WTC11 (cell line): ENCODE measurements at regions not wholly inside any gene's neighbourhood (a gene's known extent, or its start where the extent isn't known, plus 50 kb on each side); places are given as distances from the start of the nearest gene placed in this dataset.

ENCODE experiments used
- ATAC-seq: fragments of 200-7000 bp; cut with Tn5 transposase; 2 replicates; pipeline ENCODE4 v1.10.0; 2021; ENCODE audit warnings: mild to moderate bottlenecking, moderate library complexity
- CTCF ChIA-PET: fragments of 300-600 bp; sonication (Branson Sonifier 250); formaldehyde crosslinking; loops from one replicate; lab custom pipeline; 2021; ENCODE audit warnings: antibody characterized with exemption; lab: Charles Lee
- POLR2A ChIA-PET: fragments of 350-600 bp; sonication (Branson Sonifier 250); formaldehyde crosslinking; loops from one replicate; lab custom pipeline; 2021; ENCODE audit warnings: antibody characterized with exemption; lab: Charles Lee
- DNase-seq: peaks from one replicate; pipeline ENCODE4 v3.0.0; 2021; ENCODE audit warnings: low spot score
- H3K27ac Mint-ChIP-seq: 2 replicates; pipeline ENCODE4 v1.8.0; 2021; ENCODE audit warnings: mixed read lengths
- H3K27me3 Mint-ChIP-seq: 2 replicates; pipeline ENCODE4 v1.8.0; 2021; ENCODE audit warnings: low read depth, mild to moderate bottlenecking, moderate library complexity, mixed read lengths
- H3K36me3 Mint-ChIP-seq: 2 replicates; pipeline ENCODE4 v1.8.0; 2021; ENCODE audit warnings: mixed read lengths
- H3K4me1 Mint-ChIP-seq: 2 replicates; pipeline ENCODE4 v1.8.0; 2022; ENCODE audit warnings: mixed read lengths
- H3K4me3 Mint-ChIP-seq: 2 replicates; pipeline ENCODE4 v1.8.0; 2021; ENCODE audit warnings: mild to moderate bottlenecking, moderate library complexity, mixed read lengths
- H3K9me3 Mint-ChIP-seq: 2 replicates; pipeline ENCODE4 v1.8.0; 2021; ENCODE audit warnings: mixed read lengths
- ATF2 ChIP-seq: sonication (generic); formaldehyde crosslinking; IDR thresholded peaks from 2 replicates; pipeline ENCODE4 v1.8.1; 2022; ENCODE audit warnings: low read depth, missing genetic modification reagents, borderline replicate concordance
- CREB1 ChIP-seq: sonication (generic); formaldehyde crosslinking; IDR thresholded peaks from 2 replicates; pipeline ENCODE4 v1.8.0; 2023; ENCODE audit warnings: mild to moderate bottlenecking, missing genetic modification reagents
- CTCF ChIP-seq: fragments of 200-600 bp; IDR thresholded peaks from 2 replicates; pipeline ENCODE4 v1.8.0; 2022; ENCODE audit warnings: antibody characterized with exemption
- E2F5 ChIP-seq: sonication (generic); formaldehyde crosslinking; IDR thresholded peaks from 2 replicates; pipeline ENCODE4 v1.8.1; 2022; ENCODE audit warnings: mild to moderate bottlenecking, moderate library complexity, missing genetic modification reagents
- EMX1 ChIP-seq: fragments of 250-450 bp; sonication (Bioruptor Pico); IDR thresholded peaks from 2 replicates; pipeline ENCODE4 v1.8.0; 2021; ENCODE audit warnings: mild to moderate bottlenecking
- FOXJ3 ChIP-seq: sonication (generic); formaldehyde crosslinking; IDR thresholded peaks from 2 replicates; pipeline ENCODE4 v1.9.0; 2021; ENCODE audit warnings: missing genetic modification reagents, mild to moderate bottlenecking, borderline replicate concordance
- IRF1 ChIP-seq: sonication (generic); formaldehyde crosslinking; IDR thresholded peaks from 2 replicates; pipeline ENCODE4 v1.8.0; 2023; ENCODE audit warnings: missing genetic modification reagents
- KAT7 ChIP-seq: sonication (generic); formaldehyde crosslinking; IDR thresholded peaks from 2 replicates; pipeline ENCODE4 v1.8.1; 2023; ENCODE audit warnings: missing genetic modification reagents, mild to moderate bottlenecking, borderline replicate concordance
- MLX ChIP-seq: sonication (generic); formaldehyde crosslinking; IDR thresholded peaks from 2 replicates; pipeline ENCODE4 v1.8.1; 2023; ENCODE audit warnings: mild to moderate bottlenecking, missing genetic modification reagents, moderate library complexity
- NFATC4 ChIP-seq: fragments of 250-450 bp; sonication (Bioruptor Pico); IDR thresholded peaks from 2 replicates; pipeline ENCODE4 v1.9.0; 2021; ENCODE audit warnings: mild to moderate bottlenecking
- RELA ChIP-seq: sonication (generic); formaldehyde crosslinking; IDR thresholded peaks from 2 replicates; pipeline ENCODE4 v1.8.1; 2022; ENCODE audit warnings: missing genetic modification reagents, mild to moderate bottlenecking, borderline replicate concordance
- RORB ChIP-seq: fragments of 250-450 bp; sonication (Bioruptor Pico); IDR thresholded peaks from 2 replicates; pipeline ENCODE4 v1.9.0; 2021; ENCODE audit warnings: mild to moderate bottlenecking
- STAT6 ChIP-seq: sonication (generic); formaldehyde crosslinking; conservative IDR thresholded peaks from 2 replicates; pipeline ENCODE4 v1.8.1; 2023; ENCODE audit warnings: mild to moderate bottlenecking, low read depth, missing genetic modification reagents, moderate library complexity
- TEAD1 ChIP-seq: sonication (generic); formaldehyde crosslinking; IDR thresholded peaks from 2 replicates; pipeline ENCODE4 v1.8.0; 2022; ENCODE audit warnings: mild to moderate bottlenecking, missing genetic modification reagents
- TEAD4 ChIP-seq: sonication (generic); formaldehyde crosslinking; IDR thresholded peaks from 2 replicates; pipeline ENCODE4 v1.8.0; 2022; ENCODE audit warnings: mild to moderate bottlenecking, missing genetic modification reagents
- ZNF232 ChIP-seq: sonication (generic); formaldehyde crosslinking; IDR thresholded peaks from 2 replicates; pipeline ENCODE4 v1.8.0; 2022; ENCODE audit warnings: mild to moderate bottlenecking, missing genetic modification reagents
- ZNF263 ChIP-seq: sonication (generic); formaldehyde crosslinking; IDR thresholded peaks from 2 replicates; pipeline ENCODE4 v1.8.1; 2022; ENCODE audit warnings: low read depth, mild to moderate bottlenecking, moderate library complexity, missing genetic modification reagents
- ZNF512 ChIP-seq: sonication (generic); formaldehyde crosslinking; IDR thresholded peaks from 2 replicates; pipeline ENCODE4 v1.8.1; 2022; ENCODE audit warnings: missing genetic modification reagents, borderline replicate concordance

- Mint-ChIP-seq H3K9me3 (peaks cover 34% of the 10 kb centered on the region), H3K4me1 (peaks cover 15% of the 10 kb centered on the region), H3K4me3 (no peak overlapping the region), H3K27me3 (peaks cover 20% of the 10 kb centered on the region), H3K36me3 (no peaks in the 10 kb centered on the region), H3K27ac (no peak overlapping the region)
- TF ChIP-seq CREB1 (no peak), ZNF512 (CRISPR knock-in tag) (no peak), NFATC4 (CRISPR knock-in tag) (no peak), KAT7 (CRISPR knock-in tag) (no peak), MLX (CRISPR knock-in tag) (no peak), EMX1 (CRISPR knock-in tag) (no peak), TEAD1 (CRISPR knock-in tag) (no peak)
- ATAC-seq (no peak), DNase-seq (no peak)
- CTCF ChIA-PET: no interaction called here
- POLR2A ChIA-PET: no interaction called here
These were observed 174.4 kb downstream of the CARTPT start for GRCh38 chr5:71893451-71893850.

GRCh38 chr5:71894091-71894490 is 175.0 kb downstream of the CARTPT start:
- ChIA-PET CTCF (no interaction called here), POLR2A (no interaction called here)
- TF ChIP-seq RELA (CRISPR knock-in tag) (no peak), IRF1 (CRISPR knock-in tag) (no peak), KAT7 (CRISPR knock-in tag) (no peak), TEAD4 (CRISPR knock-in tag) (no peak), RORB (CRISPR knock-in tag) (no peak)
- H3K27me3 Mint-ChIP-seq: peaks cover 14% of the 10 kb centered on the region
- no peak overlapping the region for H3K27ac Mint-ChIP-seq
- H3K36me3 Mint-ChIP-seq: no peaks in the 10 kb centered on the region
- H3K4me1 Mint-ChIP-seq: peaks cover 15% of the 10 kb centered on the region
- ATAC-seq (no peak), DNase-seq (no peak)
- H3K4me3 Mint-ChIP-seq: no peak overlapping the region
- peaks cover 33% of the 10 kb centered on the region for H3K9me3 Mint-ChIP-seq

GRCh38 chr5:71895546-71895945 is 176.5 kb downstream of the CARTPT start:
- no peak overlapping the region for H3K4me3 Mint-ChIP-seq
- no peaks in the 10 kb centered on the region for H3K36me3 Mint-ChIP-seq
- H3K9me3 Mint-ChIP-seq: peaks cover 26% of the 10 kb centered on the region
- DNase-seq (no peak), ATAC-seq (no peak)
- TF ChIP-seq FOXJ3 (CRISPR knock-in tag): no peak
- no peak for TF ChIP-seq E2F5 (CRISPR knock-in tag)
- no peaks in the 10 kb centered on the region for H3K27me3 Mint-ChIP-seq
- no peak overlapping the region for H3K27ac Mint-ChIP-seq
- H3K4me1 Mint-ChIP-seq: peaks cover 15% of the 10 kb centered on the region
- POLR2A ChIA-PET: no interaction called here
- CTCF ChIA-PET: interaction anchor here (0.6 kb wide), 1 partner anchor 262 kb away, joined by 5 read pairs; no protein-coding TSS in a partner anchor

- DNase-seq: no peak
- Mint-ChIP-seq H3K4me3 (no peak overlapping the region), H3K27me3 (no peaks in the 10 kb centered on the region), H3K36me3 (no peaks in the 10 kb centered on the region), H3K9me3 (peaks cover 26% of the 10 kb centered on the region), H3K27ac (no peak overlapping the region), H3K4me1 (no peaks in the 10 kb centered on the region)
- POLR2A ChIA-PET: no interaction called here
- no peak for ATAC-seq
- CTCF ChIA-PET: no interaction called here
- TF ChIP-seq ZNF232 (CRISPR knock-in tag) (no peak), TEAD4 (CRISPR knock-in tag) (no peak), EMX1 (CRISPR knock-in tag) (no peak), STAT6 (CRISPR knock-in tag) (no peak), ZNF263 (no peak), IRF1 (CRISPR knock-in tag) (no peak), ATF2 (CRISPR knock-in tag) (no peak), CTCF (no peak)
These were observed 180.8 kb downstream of the CARTPT start for GRCh38 chr5:71899865-71900342.
